Neural progenitor cell (in vitro differentiated cells): ENCODE measurements at regions not wholly inside any gene's neighbourhood (a gene's known extent, or its start where the extent isn't known, plus 50 kb on each side); places are given as distances from the start of the nearest gene placed in this dataset.

Source experiments
- DNase-seq: peaks from one replicate; pipeline ENCODE4 v3.0.0-alpha.2; 2016; ENCODE audit warnings: low spot score
- H2AFZ ChIP-seq: fragments of 200-600 bp; sonication (generic); replicated peaks from 2 replicates; pipeline ENCODE4 v1.6.1; 2016; ENCODE audit warnings: antibody characterized with exemption
- H3F3A ChIP-seq: fragments of 200-600 bp; sonication (generic); 2 replicates; pipeline ENCODE4 v1.6.1; 2016; ENCODE audit warnings: antibody characterized with exemption, low read depth
- H3K27ac ChIP-seq: fragments of 200-600 bp; sonication (generic); 2 replicates; pipeline ENCODE4 v1.5.1; 2016; ENCODE audit warnings: mild to moderate bottlenecking
- H3K27me3 ChIP-seq: fragments of 200-600 bp; sonication (generic); 2 replicates; pipeline ENCODE4 v1.6.1; 2016; ENCODE audit warnings: mild to moderate bottlenecking, moderate library complexity
- H3K36me3 ChIP-seq: fragments of 200-600 bp; sonication (generic); 2 replicates; pipeline ENCODE4 v1.5.1; 2016
- H3K4me1 ChIP-seq: fragments of 200-600 bp; sonication (generic); 2 replicates; pipeline ENCODE4 v1.6.1; 2016; ENCODE audit warnings: mixed run types
- H3K4me2 ChIP-seq: fragments of 200-600 bp; sonication (generic); 2 replicates; pipeline ENCODE4 v1.6.1; 2016
- H3K4me3 ChIP-seq: fragments of 200-600 bp; sonication (generic); 2 replicates; pipeline ENCODE4 v1.5.1; 2016
- H3K79me2 ChIP-seq: fragments of 200-600 bp; sonication (generic); 2 replicates; pipeline ENCODE4 v1.6.1; 2016; ENCODE audit warnings: low read depth
- H3K9ac ChIP-seq: fragments of 200-600 bp; sonication (generic); 2 replicates; pipeline ENCODE4 v1.6.1; 2016
- H3K9me3 ChIP-seq: fragments of 200-600 bp; sonication (generic); 2 replicates; pipeline ENCODE4 v1.5.1; 2016; ENCODE audit warnings: low read depth
- H4K20me1 ChIP-seq: fragments of 200-600 bp; sonication (generic); 2 replicates; pipeline ENCODE4 v1.6.1; 2016; ENCODE audit warnings: low read depth
- H3K27ac Mint-ChIP-seq: 3 replicates; pipeline ENCODE4 v1.8.0; 2021; ENCODE audit warnings: mixed read lengths
- H3K27me3 Mint-ChIP-seq: 2 replicates; pipeline ENCODE4 v1.8.0; 2022; ENCODE audit warnings: low read depth, mild to moderate bottlenecking, inconsistent platforms, moderate library complexity, mixed read lengths; ENCODE audit not compliant: insufficient read depth
- H3K36me3 Mint-ChIP-seq: 3 replicates; pipeline ENCODE4 v1.8.0; 2021; ENCODE audit warnings: mixed read lengths
- H3K4me1 Mint-ChIP-seq: 3 replicates; pipeline ENCODE4 v1.8.0; 2021; ENCODE audit warnings: mixed read lengths
- H3K4me3 Mint-ChIP-seq: 3 replicates; pipeline ENCODE4 v1.8.0; 2021; ENCODE audit warnings: mild to moderate bottlenecking, moderate library complexity, mixed read lengths
- H3K9me3 Mint-ChIP-seq: 3 replicates; pipeline ENCODE4 v1.8.0; 2020; ENCODE audit warnings: mixed read lengths
- CTCF ChIP-seq: fragments of 200-600 bp; sonication (generic); IDR thresholded peaks from 2 replicates; pipeline ENCODE4 v1.5.1; 2017; ENCODE audit warnings: antibody characterized with exemption, mild to moderate bottlenecking
- EZH2 ChIP-seq: fragments of 200-600 bp; sonication (generic); IDR thresholded peaks from 2 replicates; pipeline ENCODE4 v1.6.1; 2017; ENCODE audit warnings: antibody characterized with exemption, mild to moderate bottlenecking, moderate library complexity
- EZH2phosphoT487 ChIP-seq: fragments of 200-600 bp; sonication (generic); IDR thresholded peaks from 2 replicates; pipeline ENCODE4 v1.6.1; 2017; ENCODE audit warnings: antibody characterized with exemption

- Mint-ChIP-seq H3K27ac (no peak overlapping the region), H3K9me3 (no peaks in the 10 kb centered on the region), H3K27me3 (no peaks in the 10 kb centered on the region), H3K36me3 (no peaks in the 10 kb centered on the region), H3K4me3 (no peak overlapping the region), H3K4me1 (no peaks in the 10 kb centered on the region)
- Histone ChIP-seq H2AFZ (no peak overlapping the region), H3K4me1 (no peaks in the 10 kb centered on the region), H3K4me2 (no peak overlapping the region), H3K4me3 (no peak overlapping the region), H3F3A (no peaks in the 10 kb centered on the region), H3K79me2 (no peaks in the 10 kb centered on the region), H3K9ac (no peak overlapping the region), H3K27ac (no peak overlapping the region), H3K27me3 (no peaks in the 10 kb centered on the region), H4K20me1 (no peaks in the 10 kb centered on the region), H3K36me3 (no peaks in the 10 kb centered on the region), H3K9me3 (no peaks in the 10 kb centered on the region)
- no peak for DNase-seq
- TF ChIP-seq EZH2phosphoT487 (no peak), EZH2 (no peak), CTCF (no peak)
Measured at GRCh38 chr5:119919279-119919678, 289.9 kb downstream of the FAM170A start.

GRCh38 chr5:119926301-119926700 is 296.9 kb downstream of the FAM170A start:
- TF ChIP-seq EZH2 (no peak), EZH2phosphoT487 (no peak), CTCF (no peak)
- Histone ChIP-seq H3K79me2 (no peaks in the 10 kb centered on the region), H3K9me3 (no peaks in the 10 kb centered on the region), H3K4me1 (no peaks in the 10 kb centered on the region), H3K4me2 (no peak overlapping the region), H3F3A (no peaks in the 10 kb centered on the region), H3K36me3 (no peaks in the 10 kb centered on the region), H3K27me3 (no peaks in the 10 kb centered on the region), H2AFZ (no peak overlapping the region), H4K20me1 (no peaks in the 10 kb centered on the region), H3K9ac (no peak overlapping the region), H3K4me3 (no peak overlapping the region), H3K27ac (no peak overlapping the region)
- Mint-ChIP-seq H3K4me3 (no peak overlapping the region), H3K9me3 (no peaks in the 10 kb centered on the region), H3K4me1 (no peaks in the 10 kb centered on the region), H3K27ac (no peak overlapping the region), H3K36me3 (no peaks in the 10 kb centered on the region), H3K27me3 (no peaks in the 10 kb centered on the region)
- no peak for DNase-seq

GRCh38 chr5:119928974-119929373 is 299.6 kb downstream of the FAM170A start:
- no peak for TF ChIP-seq EZH2phosphoT487
- no peak for TF ChIP-seq EZH2
- TF ChIP-seq CTCF: no peak
- Histone ChIP-seq H3K27ac (no peak overlapping the region), H3K4me1 (no peaks in the 10 kb centered on the region), H4K20me1 (no peaks in the 10 kb centered on the region), H3K36me3 (no peaks in the 10 kb centered on the region), H3F3A (no peaks in the 10 kb centered on the region), H2AFZ (no peak overlapping the region), H3K9ac (no peak overlapping the region), H3K4me2 (no peak overlapping the region), H3K4me3 (no peak overlapping the region), H3K9me3 (no peaks in the 10 kb centered on the region), H3K27me3 (no peaks in the 10 kb centered on the region), H3K79me2 (no peaks in the 10 kb centered on the region)
- H3K27ac Mint-ChIP-seq: no peak overlapping the region
- no peaks in the 10 kb centered on the region for H3K4me1 Mint-ChIP-seq
- H3K9me3 Mint-ChIP-seq: no peaks in the 10 kb centered on the region
- no peak overlapping the region for H3K4me3 Mint-ChIP-seq
- H3K27me3 Mint-ChIP-seq: no peaks in the 10 kb centered on the region
- no peak for DNase-seq
- no peaks in the 10 kb centered on the region for H3K36me3 Mint-ChIP-seq

- Histone ChIP-seq H3K79me2 (no peaks in the 10 kb centered on the region), H3K27ac (no peak overlapping the region), H3K4me3 (no peak overlapping the region), H3K4me1 (no peaks in the 10 kb centered on the region), H3K36me3 (no peaks in the 10 kb centered on the region), H4K20me1 (no peaks in the 10 kb centered on the region), H2AFZ (peak overlapping the region; percentile 17), H3K4me2 (no peak overlapping the region), H3K9ac (no peak overlapping the region), H3K27me3 (no peaks in the 10 kb centered on the region), H3K9me3 (no peaks in the 10 kb centered on the region), H3F3A (no peaks in the 10 kb centered on the region)
- Mint-ChIP-seq H3K27me3 (peaks cover 2% of the 10 kb centered on the region), H3K27ac (no peak overlapping the region), H3K4me3 (no peak overlapping the region), H3K36me3 (no peaks in the 10 kb centered on the region), H3K4me1 (no peaks in the 10 kb centered on the region), H3K9me3 (no peaks in the 10 kb centered on the region)
- DNase-seq: no peak
- TF ChIP-seq EZH2: no peak
- no peak for TF ChIP-seq EZH2phosphoT487
- TF ChIP-seq CTCF: no peak
Measured at GRCh38 chr5:119930490-119930889, 301.1 kb downstream of the FAM170A start.
